Lower lobe of right lung (tissue), 2 donors: ENCODE measurements at regions not wholly inside any gene's neighbourhood (a gene's known extent, or its start where the extent isn't known, plus 50 kb on each side); places are given as distances from the start of the nearest gene placed in this dataset.

ENCODE experiments used
- ATAC-seq, 2 donors: fragments of 200-7000 bp; cut with Tn5 transposase; one replicate each; pipeline ENCODE4 v1.9.1; 2020 to 2022; ENCODE audit warnings: mild to moderate bottlenecking in 2 of 2, moderate library complexity in 2 of 2
- DNase-seq: peaks from one replicate; pipeline ENCODE4 v3.0.0-alpha.2; 2020
- H3K27ac ChIP-seq: fragments of 200-600 bp; one replicate; pipeline ENCODE4 v1.8.0; 2022
- H3K27me3 ChIP-seq: fragments of 200-600 bp; one replicate; pipeline ENCODE4 v1.8.0; 2022; ENCODE audit warnings: low read depth
- H3K36me3 ChIP-seq: fragments of 200-600 bp; one replicate; pipeline ENCODE4 v1.8.0; 2022; ENCODE audit warnings: mild to moderate bottlenecking
- H3K4me1 ChIP-seq: fragments of 200-600 bp; one replicate; pipeline ENCODE4 v1.8.0; 2022
- H3K4me3 ChIP-seq: fragments of 200-600 bp; one replicate; pipeline ENCODE4 v1.8.0; 2022; ENCODE audit warnings: mild to moderate bottlenecking
- H3K9me3 ChIP-seq: fragments of 200-600 bp; one replicate; pipeline ENCODE4 v1.8.0; 2022
- CTCF ChIP-seq: fragments of 200-600 bp; IDR thresholded peaks from one replicate; pipeline ENCODE4 v1.8.0; 2022; ENCODE audit warnings: antibody characterized with exemption, mild to moderate bottlenecking
- intact Hi-C: fragments of 100-400 bp; cut with DNase I; formaldehyde crosslinking; loops from one replicate; pipeline ENCODE4 v1.11.0; 2022
- donor health status: DM: no; HTN: yes; CAD: no; lungs with severe emphysema.

GRCh38 chr21:35266546-35266945 lies 217.4 kb upstream of the RUNX1 start:
- no peaks in the 10 kb centered on the region for H3K4me1 ChIP-seq
- no peaks in the 10 kb centered on the region for H3K27me3 ChIP-seq
- DNase-seq (no peak), ATAC-seq (no peak)
- intact Hi-C loops, result no loop called here
- H3K27ac ChIP-seq, result no peak overlapping the region
- H3K4me3 ChIP-seq, result no peak overlapping the region
- no peaks in the 10 kb centered on the region for H3K36me3 ChIP-seq
- no peak for TF ChIP-seq CTCF
- H3K9me3 ChIP-seq, result no peaks in the 10 kb centered on the region

GRCh38 chr21:35265170-35265877 lies 216.2 kb upstream of the RUNX1 start:
- Histone ChIP-seq H3K9me3 (no peaks in the 10 kb centered on the region), H3K4me3 (no peak overlapping the region), H3K27me3 (no peaks in the 10 kb centered on the region), H3K36me3 (no peaks in the 10 kb centered on the region), H3K27ac (no peak overlapping the region), H3K4me1 (no peaks in the 10 kb centered on the region)
- DNase-seq, result no peak
- no peak for ATAC-seq
- intact Hi-C loops, result no loop called here
- TF ChIP-seq CTCF, result no peak

- ATAC-seq, result no peak
- intact Hi-C loops, result no loop called here
Measured at GRCh38 chr21:35259457-35259856, 210.4 kb upstream of the RUNX1 start.

GRCh38 chr21:35258521-35258920 lies 209.4 kb upstream of the RUNX1 start:
- Histone ChIP-seq H3K27me3 (no peaks in the 10 kb centered on the region), H3K4me1 (peaks cover 7% of the 10 kb centered on the region), H3K36me3 (no peaks in the 10 kb centered on the region), H3K4me3 (no peak overlapping the region), H3K27ac (no peak overlapping the region), H3K9me3 (no peaks in the 10 kb centered on the region)
- DNase-seq, result no peak
- ATAC-seq, result no peak
- intact Hi-C loops, result no loop called here
- no peak for TF ChIP-seq CTCF

More at GRCh38 chr21:35259457-35259856, 210.4 kb upstream of the RUNX1 start:
- no peaks in the 10 kb centered on the region for H3K36me3 ChIP-seq
- H3K9me3 ChIP-seq, result no peaks in the 10 kb centered on the region
- no peak overlapping the region for H3K4me3 ChIP-seq
- H3K27me3 ChIP-seq, result no peaks in the 10 kb centered on the region
- no peak overlapping the region for H3K27ac ChIP-seq
- peaks cover 7% of the 10 kb centered on the region for H3K4me1 ChIP-seq
- no peak for DNase-seq
- no peak for TF ChIP-seq CTCF

GRCh38 chr21:35257413-35257812 lies 208.3 kb upstream of the RUNX1 start:
- intact Hi-C loops, result no loop called here
- Histone ChIP-seq H3K27ac (no peak overlapping the region), H3K4me3 (no peak overlapping the region), H3K4me1 (peaks cover 7% of the 10 kb centered on the region), H3K36me3 (no peaks in the 10 kb centered on the region), H3K9me3 (no peaks in the 10 kb centered on the region), H3K27me3 (no peaks in the 10 kb centered on the region)
- DNase-seq (peak; percentile 48), ATAC-seq (peak in 1 of 2 donors; percentile 48)
- no peak for TF ChIP-seq CTCF
